Aorta (tissue), 5 donors: ENCODE measurements at regions not wholly inside any gene's neighbourhood (a gene's known extent, or its start where the extent isn't known, plus 50 kb on each side); places are given as distances from the start of the nearest gene placed in this dataset.

Experiments used
- ATAC-seq: fragments of 200-7000 bp; cut with Tn5 transposase; one replicate; pipeline ENCODE4 v1.9.1; 2022; ENCODE audit warnings: moderate library complexity; ENCODE audit not compliant: low FRiP score
- DNase-seq, 2 donors: peaks; one replicate each; pipeline ENCODE4 v3.0.0-alpha.2; 2020
- H3K27ac ChIP-seq, 2 donors: one replicate each; pipeline ENCODE4 v1.5.1; 2013; ENCODE audit warnings: low read length in 2 of 2, mild to moderate bottlenecking in 2 of 2, moderate library complexity in 2 of 2, control low read depth in 1 of 2, inconsistent platforms in 1 of 2, low read depth in 1 of 2
- H3K27me3 ChIP-seq, 2 donors: one replicate each; pipeline ENCODE4 v1.6.1; 2013; ENCODE audit warnings: control low read depth in 1 of 2, low read length in 1 of 2, mild to moderate bottlenecking in 1 of 2, moderate library complexity in 1 of 2; ENCODE audit not compliant: insufficient read depth in 2 of 2, control insufficient read depth in 1 of 2
- H3K36me3 ChIP-seq, 2 donors: one replicate each; pipeline ENCODE4 v1.6.1; 2013; ENCODE audit warnings: control low read depth in 1 of 2, low read length in 1 of 2, mild to moderate bottlenecking in 1 of 2; ENCODE audit not compliant: insufficient read depth in 2 of 2, control insufficient read depth in 1 of 2
- H3K4me1 ChIP-seq, 2 donors: one replicate each; pipeline ENCODE4 v1.6.1; 2013; ENCODE audit warnings: low read length in 2 of 2, control low read depth in 1 of 2, mild to moderate bottlenecking in 1 of 2, moderate library complexity in 1 of 2; ENCODE audit not compliant: insufficient read depth in 2 of 2, control insufficient read depth in 1 of 2
- H3K4me3 ChIP-seq, 2 donors: one replicate each; pipeline ENCODE4 v1.5.1; 2013; ENCODE audit warnings: low read length in 2 of 2, control low read depth in 1 of 2, mild to moderate bottlenecking in 1 of 2
- H3K9me3 ChIP-seq: one replicate; pipeline ENCODE4 v1.6.1; 2013; ENCODE audit warnings: mild to moderate bottlenecking, low read length; ENCODE audit not compliant: control insufficient read depth
- WGBS, 2 donors: extraction: QIAGEN DNeasy Blood & Tissue Kit; methylation state at CpG; one replicate each; pipeline ENCODE4 v1.1.7; 2013; 5-methylcytosine and 5-hydroxymethylcytosine counted together
- intact Hi-C, 2 donors: fragments of 100-400 bp; cut with DNase I; formaldehyde crosslinking; loops; one replicate each; pipeline versions ENCODE4 v1.14.2 to v1.15.0; 2022
- donor health status: healthy with polysubstance abuse.
- donor health status: Bipolar disorder and iron deficiency.
- donor health status: DM: no; HTN: no; CAD: no.
- donor health status: DM: no; HTN: no; CAD: no.
- donor health status: DM: yes; HTN: yes; CAD: no.

- Histone ChIP-seq H3K27me3 (no peaks in the 10 kb centered on the region), H3K4me3 (no peak overlapping the region), H3K36me3 (no peaks in the 10 kb centered on the region), H3K9me3 (no peaks in the 10 kb centered on the region), H3K4me1 (no peaks in the 10 kb centered on the region), H3K27ac (no peak overlapping the region)
- WGBS, 2 donors, result 12 to 24% methylated on average over 5 of the region's 5 CpGs
- intact Hi-C loops, result no loop called here
- ATAC-seq, result no peak
- DNase-seq, result peak in 1 of 2 donors; percentile 51
Measured at GRCh38 chrX:10952619-10953018, 158.5 kb upstream of the HCCS start.

- no peak overlapping the region for H3K27ac ChIP-seq
- intact Hi-C loops, result no loop called here
- no peak for DNase-seq
- no peak overlapping the region for H3K4me3 ChIP-seq
- H3K27me3 ChIP-seq, result no peaks in the 10 kb centered on the region
- no peaks in the 10 kb centered on the region for H3K9me3 ChIP-seq
- no peak for ATAC-seq
- 74 to 89% methylated on average over 8 of the region's 8 CpGs for WGBS, 2 donors
- no peaks in the 10 kb centered on the region for H3K4me1 ChIP-seq
- H3K36me3 ChIP-seq, result no peaks in the 10 kb centered on the region
Measured at GRCh38 chrX:10965174-10965798, 145.8 kb upstream of the HCCS start.

- DNase-seq (no peak), ATAC-seq (no peak)
- H3K27ac ChIP-seq, result no peak overlapping the region
- WGBS, 2 donors, result 62 to 95% methylated on average over 1 of the region's 1 CpG
- H3K4me1 ChIP-seq, result no peaks in the 10 kb centered on the region
- intact Hi-C loops, result no loop called here
- H3K27me3 ChIP-seq, result no peaks in the 10 kb centered on the region
- no peaks in the 10 kb centered on the region for H3K36me3 ChIP-seq
- no peaks in the 10 kb centered on the region for H3K9me3 ChIP-seq
- H3K4me3 ChIP-seq, result no peak overlapping the region
Measured at GRCh38 chrX:10966057-10966456, 145.1 kb upstream of the HCCS start.

- Histone ChIP-seq H3K27ac (no peak overlapping the region), H3K27me3 (no peaks in the 10 kb centered on the region), H3K4me3 (no peak overlapping the region), H3K9me3 (no peaks in the 10 kb centered on the region), H3K4me1 (no peaks in the 10 kb centered on the region), H3K36me3 (no peaks in the 10 kb centered on the region)
- WGBS, 2 donors, result 8 to 39% methylated on average over 1 of the region's 1 CpG
- intact Hi-C loops, result no loop called here
- DNase-seq (no peak), ATAC-seq (no peak)
Measured at GRCh38 chrX:10971176-10971575, 140.0 kb upstream of the HCCS start.

GRCh38 chrX:10971759-10972158, 139.4 kb upstream of the HCCS start:
- Histone ChIP-seq H3K9me3 (no peaks in the 10 kb centered on the region), H3K36me3 (no peaks in the 10 kb centered on the region), H3K27me3 (no peaks in the 10 kb centered on the region), H3K4me1 (no peaks in the 10 kb centered on the region), H3K27ac (no peak overlapping the region), H3K4me3 (no peak overlapping the region)
- no peak for ATAC-seq
- DNase-seq, result no peak
- WGBS, 2 donors, result 10 to 21% methylated on average over 1 of the region's 1 CpG
- intact Hi-C loops, result no loop called here

GRCh38 chrX:10972706-10973105, 138.4 kb upstream of the HCCS start:
- no peaks in the 10 kb centered on the region for H3K27me3 ChIP-seq
- intact Hi-C loops, result no loop called here
- no peaks in the 10 kb centered on the region for H3K36me3 ChIP-seq
- DNase-seq (no peak), ATAC-seq (no peak)
- H3K4me3 ChIP-seq, result no peak overlapping the region
- no peaks in the 10 kb centered on the region for H3K4me1 ChIP-seq
- H3K9me3 ChIP-seq, result no peaks in the 10 kb centered on the region
- H3K27ac ChIP-seq, result no peak overlapping the region
- 18 to 22% methylated on average over 2 of the region's 2 CpGs for WGBS, 2 donors

GRCh38 chrX:10974920-10975319, 136.2 kb upstream of the HCCS start:
- Histone ChIP-seq H3K36me3 (no peaks in the 10 kb centered on the region), H3K4me1 (no peaks in the 10 kb centered on the region), H3K4me3 (no peak overlapping the region), H3K27ac (no peak overlapping the region), H3K9me3 (no peaks in the 10 kb centered on the region), H3K27me3 (no peaks in the 10 kb centered on the region)
- intact Hi-C loops, result no loop called here
- DNase-seq (no peak), ATAC-seq (no peak)
- 79 to 82% methylated on average over 1 of the region's 1 CpG for WGBS, 2 donors

- H3K9me3 ChIP-seq, result no peaks in the 10 kb centered on the region
- ATAC-seq (no peak), DNase-seq (no peak)
- H3K36me3 ChIP-seq, result no peaks in the 10 kb centered on the region
- WGBS, 2 donors, result 72 to 91% methylated on average over 1 of the region's 1 CpG
- no peaks in the 10 kb centered on the region for H3K4me1 ChIP-seq
- no peak overlapping the region for H3K27ac ChIP-seq
- no peaks in the 10 kb centered on the region for H3K27me3 ChIP-seq
- intact Hi-C loops, result no loop called here
- no peak overlapping the region for H3K4me3 ChIP-seq
Measured at GRCh38 chrX:10979956-10980355, 131.2 kb upstream of the HCCS start.

GRCh38 chrX:10981506-10981905, 129.6 kb upstream of the HCCS start:
- Histone ChIP-seq H3K27me3 (no peaks in the 10 kb centered on the region), H3K4me3 (no peak overlapping the region), H3K27ac (no peak overlapping the region), H3K36me3 (no peaks in the 10 kb centered on the region), H3K4me1 (no peaks in the 10 kb centered on the region), H3K9me3 (no peaks in the 10 kb centered on the region)
- ATAC-seq (no peak), DNase-seq (no peak)
- intact Hi-C loops, result no loop called here
- WGBS, 2 donors, result 78 to 82% methylated on average over 3 of the region's 3 CpGs
